ENCODE measurements at regions not wholly inside any gene's neighbourhood (a gene's known extent, or its start where the extent isn't known, plus 50 kb on each side); places are given as distances from the start of the nearest gene placed in this dataset.

- no peak for TF ChIP-seq YY1 (IDR thresholded peaks at IDR 0.05; ENCODE audit: extremely low read depth, insufficient replicate concordance, low read depth, low read length)
- no peak for TF ChIP-seq ZNF274 (IDR thresholded peaks at IDR 0.05; ENCODE audit: low read depth, low read length)
- no peak for TF ChIP-seq JUND (IDR thresholded peaks at IDR 0.05)
- TF ChIP-seq EZH2phosphoT487 (IDR thresholded peaks at IDR 0.05; ENCODE audit: borderline replicate concordance), result no peak
- no peak for TF ChIP-seq CBX3 (IDR thresholded peaks at IDR 0.05; ENCODE audit: low read depth)
- no peak for TF ChIP-seq POLR2A (IDR thresholded peaks at IDR 0.05; ENCODE audit: borderline replicate concordance, extremely low read depth, insufficient read depth, insufficient read length)
- no peak for TF ChIP-seq POLR2AphosphoS5 (IDR thresholded peaks at IDR 0.05; ENCODE audit: low read depth, low read length)
- TF ChIP-seq RAD21 (IDR thresholded peaks at IDR 0.05; ENCODE audit: low read depth), result no peak
- no peak for TF ChIP-seq ZBTB33 (IDR thresholded peaks at IDR 0.05; ENCODE audit: extremely low read depth, insufficient replicate concordance, low read length)
- TF ChIP-seq ZFX (IDR thresholded peaks at IDR 0.05), result no peak
- no peak for TF ChIP-seq EGR1 (IDR thresholded peaks at IDR 0.05; ENCODE audit: low read depth)
- no peak for ATAC-seq
- Histone ChIP-seq H3K27me3 (ENCODE audit: insufficient read depth, low read length) (no peaks in the 10 kb centered on the region), H3K4me3 (replicated peaks in 1 of 2; ENCODE audit: low read depth in 1 of 2, low read length in 2 of 2) (no peak overlapping the region), H2AFZ (ENCODE audit: low read depth, low read length, poor library complexity, severe bottlenecking) (no peak overlapping the region), H3K9ac (ENCODE audit: low read length) (no peak overlapping the region), H3K27ac (ENCODE audit: low read depth, low read length) (no peak overlapping the region), H3K4me1 (ENCODE audit: control insufficient read depth in 1 of 2, insufficient read depth in 2 of 2, low read length in 2 of 2) (no peaks in the 10 kb centered on the region), H3K79me2 (ENCODE audit: insufficient read depth, low read length) (no peaks in the 10 kb centered on the region), H3K36me3 (ENCODE audit: control insufficient read depth in 1 of 2, insufficient read depth in 2 of 2, low read length in 2 of 2) (no peaks in the 10 kb centered on the region), H3K9me3 (ENCODE audit: control insufficient read depth in 1 of 2, insufficient read depth in 1 of 2, low read depth in 1 of 2, low read length in 2 of 2) (peaks cover 3 to 9% of the 10 kb centered on the region in 2 experiments; a peak in 2 of 4 replicates), H4K20me1 (ENCODE audit: insufficient read depth) (no peaks in the 10 kb centered on the region), H3K4me2 (ENCODE audit: low read length) (no peak overlapping the region), H3K9me2 (ENCODE audit: insufficient read depth) (no peaks in the 10 kb centered on the region)
- DNase-seq (ENCODE audit: low read depth, low spot score), result no peak
- BruUV-seq (replicated peaks), result no TSS peak
- ChIA-PET POLR2A (no interaction called here), CTCF (no interaction called here), RAD21 (ENCODE audit: low non-redundant PET in 1 of 2, low total read pairs in 2 of 2, uncharacterized antibody in 2 of 2, unreplicated experiment in 2 of 2) (no interaction called here)
- intact Hi-C loops (cut with micrococcal nuclease), result no loop called here
These were observed 194.6 kb upstream of the SYT4 start for GRCh38 chr18:43471873-43472272.

All from HCT116 (cell line).